ENCODE measurements at regions not wholly inside any gene's neighbourhood (a gene's known extent, or its start where the extent isn't known, plus 50 kb on each side); places are given as distances from the start of the nearest gene placed in this dataset.

DNA sequence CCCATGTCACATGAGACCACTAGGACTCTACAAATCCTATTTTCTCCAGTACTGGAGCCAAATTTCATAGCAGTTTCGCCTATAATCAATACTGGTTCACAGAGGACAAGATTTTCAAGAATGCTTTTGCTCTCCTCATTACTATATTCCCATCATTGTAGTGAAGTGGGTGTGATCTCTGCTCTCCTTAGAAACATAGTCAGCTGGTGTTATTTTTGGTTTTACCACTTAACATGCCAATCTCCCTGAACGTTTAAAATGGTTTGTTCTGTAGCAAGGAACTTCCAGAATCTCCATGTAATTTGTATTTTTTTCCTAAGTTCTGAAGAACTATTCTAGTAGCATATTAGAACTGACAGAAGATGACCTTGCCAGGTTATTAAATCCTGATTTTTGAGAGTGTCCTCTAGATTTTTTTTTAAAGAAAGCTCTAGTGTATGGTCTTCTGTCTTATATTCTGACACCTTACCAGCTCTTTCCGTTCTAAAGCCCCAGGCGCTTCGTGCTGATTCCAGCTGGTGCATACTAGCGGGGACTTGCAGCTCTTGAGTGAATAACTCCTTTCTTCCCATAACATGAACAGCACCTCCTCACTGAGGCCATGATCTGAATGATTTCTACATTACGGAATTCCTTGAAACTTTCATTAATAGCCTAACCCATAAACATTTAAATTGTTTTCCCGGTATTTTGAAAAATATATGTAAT lies 1372.9 kb downstream of the TECRL start:
- Mint-ChIP-seq H3K9me3 (ENCODE audit: low read depth) (no peaks in the 10 kb centered on the region), H3K27me3 (no peaks in the 10 kb centered on the region), H3K4me3 (ENCODE audit: low read depth) (no peak overlapping the region), H3K36me3 (ENCODE audit: insufficient read depth) (no peaks in the 10 kb centered on the region), H3K27ac (no peak overlapping the region), H3K4me1 (ENCODE audit: low read depth) (no peaks in the 10 kb centered on the region)
- no peak for DNase-seq (ENCODE audit: low spot score, unreplicated experiment)
- TF ChIP-seq, protein P1, sequence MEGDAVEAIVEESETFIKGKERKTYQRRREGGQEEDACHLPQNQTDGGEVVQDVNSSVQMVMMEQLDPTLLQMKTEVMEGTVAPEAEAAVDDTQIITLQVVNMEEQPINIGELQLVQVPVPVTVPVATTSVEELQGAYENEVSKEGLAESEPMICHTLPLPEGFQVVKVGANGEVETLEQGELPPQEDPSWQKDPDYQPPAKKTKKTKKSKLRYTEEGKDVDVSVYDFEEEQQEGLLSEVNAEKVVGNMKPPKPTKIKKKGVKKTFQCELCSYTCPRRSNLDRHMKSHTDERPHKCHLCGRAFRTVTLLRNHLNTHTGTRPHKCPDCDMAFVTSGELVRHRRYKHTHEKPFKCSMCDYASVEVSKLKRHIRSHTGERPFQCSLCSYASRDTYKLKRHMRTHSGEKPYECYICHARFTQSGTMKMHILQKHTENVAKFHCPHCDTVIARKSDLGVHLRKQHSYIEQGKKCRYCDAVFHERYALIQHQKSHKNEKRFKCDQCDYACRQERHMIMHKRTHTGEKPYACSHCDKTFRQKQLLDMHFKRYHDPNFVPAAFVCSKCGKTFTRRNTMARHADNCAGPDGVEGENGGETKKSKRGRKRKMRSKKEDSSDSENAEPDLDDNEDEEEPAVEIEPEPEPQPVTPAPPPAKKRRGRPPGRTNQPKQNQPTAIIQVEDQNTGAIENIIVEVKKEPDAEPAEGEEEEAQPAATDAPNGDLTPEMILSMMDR (IDR thresholded peaks at IDR 0.05; ENCODE audit: unreplicated experiment) = no peak

DNA sequence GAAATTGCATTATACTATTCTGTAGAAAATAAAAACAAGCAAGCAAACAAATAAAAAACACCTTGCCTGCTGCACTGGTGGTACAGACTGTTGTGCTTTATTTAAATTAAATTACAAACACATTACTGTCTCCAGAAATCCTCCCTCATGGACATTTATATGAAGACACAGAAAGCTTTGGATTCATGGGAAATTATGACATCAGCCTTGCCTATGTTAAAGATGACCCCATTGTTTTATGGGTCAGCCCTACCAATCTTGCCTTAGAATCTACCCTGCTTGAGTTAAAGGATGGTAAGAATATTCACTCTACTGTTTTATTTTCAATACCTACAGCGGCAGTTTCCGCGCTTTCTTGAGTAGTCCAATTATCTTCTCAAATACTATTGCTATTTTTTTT lies 1379.9 kb downstream of the TECRL start:
- Mint-ChIP-seq H3K27me3 (no peaks in the 10 kb centered on the region), H3K4me3 (ENCODE audit: low read depth) (no peak overlapping the region), H3K9me3 (ENCODE audit: low read depth) (no peaks in the 10 kb centered on the region), H3K27ac (no peak overlapping the region), H3K4me1 (ENCODE audit: low read depth) (no peaks in the 10 kb centered on the region), H3K36me3 (ENCODE audit: insufficient read depth) (no peaks in the 10 kb centered on the region)
- TF ChIP-seq, protein P1 (IDR thresholded peaks at IDR 0.05; ENCODE audit: unreplicated experiment) = no peak
- DNase-seq (ENCODE audit: low spot score, unreplicated experiment) = no peak

GRCh38 chr4:63020661-63021060 lies 1388.6 kb downstream of the TECRL start:
- H3K36me3 Mint-ChIP-seq (ENCODE audit: insufficient read depth) = no peaks in the 10 kb centered on the region
- no peaks in the 10 kb centered on the region for H3K27me3 Mint-ChIP-seq
- H3K9me3 Mint-ChIP-seq (ENCODE audit: low read depth) = no peaks in the 10 kb centered on the region
- H3K4me1 Mint-ChIP-seq (ENCODE audit: low read depth) = no peaks in the 10 kb centered on the region
- TF ChIP-seq, protein P1 (IDR thresholded peaks at IDR 0.05; ENCODE audit: unreplicated experiment) = no peak
- H3K27ac Mint-ChIP-seq = no peak overlapping the region
- no peak for DNase-seq (ENCODE audit: low spot score, unreplicated experiment)
- H3K4me3 Mint-ChIP-seq (ENCODE audit: low read depth) = no peak overlapping the region

DNA sequence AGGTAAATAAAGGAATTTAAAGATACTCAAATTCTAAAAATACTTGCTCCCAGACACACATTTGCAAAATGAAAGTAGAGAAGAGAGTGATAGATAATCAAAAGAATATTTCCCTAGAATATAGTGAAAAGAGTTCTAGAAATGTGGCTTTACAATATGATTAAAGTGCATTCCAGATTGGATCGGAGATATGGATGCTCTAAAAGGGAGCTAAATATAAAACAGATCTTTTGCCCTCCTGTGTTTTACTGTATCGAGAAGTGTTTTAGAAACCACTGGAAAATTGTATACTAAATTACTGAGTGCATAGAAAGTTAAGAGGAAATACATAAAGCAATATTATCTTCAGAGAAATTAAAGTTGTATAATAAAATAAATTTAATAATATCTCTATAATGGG lies 1392.0 kb downstream of the TECRL start:
- no peak overlapping the region for H3K4me3 Mint-ChIP-seq (ENCODE audit: low read depth)
- no peaks in the 10 kb centered on the region for H3K27me3 Mint-ChIP-seq

GRCh38 chr4:62970846-62971245 lies 1438.4 kb downstream of the TECRL start:
- DNase-seq (ENCODE audit: low spot score, unreplicated experiment) = no peak
- Mint-ChIP-seq H3K4me1 (ENCODE audit: low read depth) (peaks cover 4% of the 10 kb centered on the region), H3K27me3 (no peaks in the 10 kb centered on the region), H3K36me3 (ENCODE audit: insufficient read depth) (no peaks in the 10 kb centered on the region), H3K27ac (no peak overlapping the region), H3K9me3 (ENCODE audit: low read depth) (no peaks in the 10 kb centered on the region), H3K4me3 (ENCODE audit: low read depth) (no peak overlapping the region)
- TF ChIP-seq, protein P1 (IDR thresholded peaks at IDR 0.05; ENCODE audit: unreplicated experiment) = no peak

More for the DNA sequence above, 1392.0 kb downstream of the TECRL start:
- Mint-ChIP-seq H3K4me1 (ENCODE audit: low read depth) (no peaks in the 10 kb centered on the region), H3K9me3 (ENCODE audit: low read depth) (no peaks in the 10 kb centered on the region), H3K36me3 (ENCODE audit: insufficient read depth) (no peaks in the 10 kb centered on the region), H3K27ac (no peak overlapping the region)
- TF ChIP-seq, protein P1 (IDR thresholded peaks at IDR 0.05; ENCODE audit: unreplicated experiment) = no peak
- DNase-seq (ENCODE audit: low spot score, unreplicated experiment) = no peak
